ENCODE measurements at regions not wholly inside any gene's neighbourhood (a gene's known extent, or its start where the extent isn't known, plus 50 kb on each side); places are given as distances from the start of the nearest gene placed in this dataset.

DNA sequence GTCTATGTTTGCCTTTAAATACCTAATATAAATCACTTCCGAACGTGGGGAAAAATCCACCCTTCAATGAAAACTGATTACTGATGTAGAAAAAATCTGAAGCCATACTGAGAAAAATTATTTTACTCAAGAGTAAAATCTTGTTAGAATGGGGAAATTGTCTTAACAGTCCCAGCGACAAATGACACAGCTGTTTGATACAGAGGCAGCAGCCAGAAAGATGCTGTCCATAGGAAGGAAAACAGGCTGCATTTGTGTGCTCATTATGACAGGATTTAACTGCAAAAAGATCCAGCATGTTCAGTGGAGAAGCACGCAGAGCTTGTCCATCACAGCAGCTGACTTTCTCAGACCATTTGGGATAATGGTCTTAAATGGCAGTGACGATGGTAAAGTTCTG, 443.0 kb downstream of the TFAP2B start:
- DNase-seq (ENCODE audit: low read depth in 2 of 2) = no peak
- H3K4me3 ChIP-seq (replicated peaks in 1 of 2; ENCODE audit: low read depth in 2 of 2, low read length in 2 of 2) = no peak overlapping the region
- no peak for TF ChIP-seq CTCF (IDR thresholded peaks at IDR 0.05; ENCODE audit: low read depth, low read length)

DNA sequence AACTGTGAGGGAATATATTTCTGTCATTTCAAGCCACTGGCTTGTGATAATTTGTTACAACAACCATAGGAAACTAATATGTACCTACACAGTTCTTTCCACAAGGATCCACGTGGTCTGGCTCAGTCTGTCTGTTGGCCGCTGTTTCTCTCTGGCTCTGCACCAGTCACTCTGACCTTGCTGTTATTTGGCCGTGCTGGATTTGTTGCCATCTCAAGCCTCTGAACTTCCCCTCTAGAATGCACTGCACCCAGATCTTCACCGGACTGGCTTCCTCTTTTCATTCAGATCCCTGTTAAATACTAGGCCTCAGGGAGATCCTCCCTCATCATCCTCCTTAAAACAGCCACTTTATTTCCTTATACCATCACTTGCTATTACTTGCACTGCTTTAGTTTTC, 446.8 kb downstream of the TFAP2B start:
- H3K4me3 ChIP-seq (replicated peaks in 1 of 2; ENCODE audit: low read depth in 2 of 2, low read length in 2 of 2) = no peak overlapping the region
- DNase-seq (ENCODE audit: low read depth in 2 of 2) = no peak
- no peak for TF ChIP-seq CTCF (IDR thresholded peaks at IDR 0.05; ENCODE audit: low read depth, low read length)

DNA sequence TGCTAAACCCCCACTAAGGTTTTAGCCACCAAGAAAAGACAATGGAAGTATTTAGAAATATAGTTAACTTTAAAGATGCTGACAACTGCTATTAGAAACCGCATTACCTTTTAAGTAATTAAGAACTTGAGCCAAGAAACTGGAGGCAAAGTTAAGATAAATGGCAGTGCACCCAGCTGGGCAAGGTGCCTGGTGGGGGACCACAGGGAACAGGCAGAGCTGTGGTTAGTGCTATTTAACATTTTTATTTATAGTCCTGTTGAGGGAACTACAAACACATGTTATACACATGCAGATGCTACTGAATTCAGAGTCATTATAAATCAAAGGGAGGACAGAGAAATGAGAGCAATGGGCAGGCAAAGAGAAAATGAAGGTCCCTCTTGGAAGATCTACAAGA, 447.9 kb downstream of the TFAP2B start:
- TF ChIP-seq CTCF (IDR thresholded peaks at IDR 0.05; ENCODE audit: low read depth, low read length) = no peak
- H3K4me3 ChIP-seq (replicated peaks in 1 of 2; ENCODE audit: low read depth in 2 of 2, low read length in 2 of 2) = no peak overlapping the region
- DNase-seq (ENCODE audit: low read depth in 2 of 2) = no peak

DNA sequence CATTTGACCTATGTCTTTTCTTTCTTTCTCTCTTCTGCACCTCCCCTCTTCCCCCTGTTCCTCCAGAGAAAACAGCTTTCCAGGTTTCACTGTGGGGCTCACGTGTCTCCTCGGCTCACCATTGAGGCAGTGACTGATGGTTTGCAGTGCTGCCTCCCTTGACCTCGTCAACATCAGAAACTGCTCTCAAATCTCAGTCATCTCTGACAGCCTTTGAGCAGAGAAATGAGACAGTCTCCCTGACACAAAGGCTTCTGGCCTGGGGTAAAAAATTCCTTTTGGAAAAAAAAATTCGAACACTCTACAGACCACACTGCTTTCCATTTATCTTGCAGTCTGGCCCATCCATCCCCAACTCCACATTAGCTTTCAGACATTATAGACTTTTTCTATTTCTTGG, 450.0 kb downstream of the TFAP2B start:
- no peak for TF ChIP-seq CTCF (IDR thresholded peaks at IDR 0.05; ENCODE audit: low read depth, low read length)
- no peak for DNase-seq (ENCODE audit: low read depth in 2 of 2)
- H3K4me3 ChIP-seq (replicated peaks in 1 of 2; ENCODE audit: low read depth in 2 of 2, low read length in 2 of 2) = no peak overlapping the region

DNA sequence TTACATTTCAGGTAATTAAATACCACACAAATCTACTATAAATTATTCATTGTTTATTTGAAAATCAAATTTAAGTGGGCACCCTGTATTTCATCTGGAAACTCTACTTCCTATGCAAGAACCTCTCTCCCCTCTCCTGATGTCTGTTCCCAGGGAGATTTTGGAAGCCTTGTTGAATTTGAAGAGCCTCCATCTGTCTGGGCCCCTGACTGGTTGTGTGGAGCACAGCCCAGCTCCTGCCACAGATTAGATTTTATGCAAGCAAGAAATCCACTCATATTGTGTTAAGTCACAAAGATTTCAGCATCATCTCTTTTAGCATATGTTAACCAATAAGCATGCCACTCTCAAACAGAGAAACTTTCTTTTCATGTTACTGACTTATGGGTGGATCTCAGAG, 451.2 kb downstream of the TFAP2B start:
- TF ChIP-seq CTCF (IDR thresholded peaks at IDR 0.05; ENCODE audit: low read depth, low read length) = no peak
- no peak overlapping the region for H3K4me3 ChIP-seq (replicated peaks in 1 of 2; ENCODE audit: low read depth in 2 of 2, low read length in 2 of 2)
- DNase-seq (ENCODE audit: low read depth in 2 of 2) = no peak

DNA sequence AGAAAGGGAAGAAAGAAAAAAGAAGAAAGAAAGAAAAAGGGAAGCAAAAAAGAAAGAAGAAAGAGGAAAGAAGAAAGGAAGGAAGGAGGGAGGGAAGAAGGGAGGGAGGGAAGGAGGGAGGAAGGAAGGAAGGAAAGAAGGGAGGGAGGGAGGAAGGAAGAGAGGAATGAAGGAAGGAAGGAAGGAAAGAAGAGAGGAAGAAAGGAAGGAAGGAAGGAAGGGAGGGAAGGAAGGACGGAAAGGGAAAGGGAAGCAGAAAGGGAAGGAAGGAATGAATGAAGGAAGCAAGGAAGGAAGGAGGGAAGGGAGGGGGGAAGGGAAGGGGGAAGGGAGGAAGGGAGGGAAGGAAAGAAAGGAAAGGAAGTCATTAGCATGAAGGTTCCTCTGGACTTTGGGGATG, 452.9 kb downstream of the TFAP2B start:
- no peak overlapping the region for H3K4me3 ChIP-seq (replicated peaks in 1 of 2; ENCODE audit: low read depth in 2 of 2, low read length in 2 of 2)
- no peak for TF ChIP-seq CTCF (IDR thresholded peaks at IDR 0.05; ENCODE audit: low read depth, low read length)
- DNase-seq (ENCODE audit: low read depth in 2 of 2) = no peak

- H3K4me3 ChIP-seq (replicated peaks in 1 of 2; ENCODE audit: low read depth in 2 of 2, low read length in 2 of 2) = no peak overlapping the region
- no peak for TF ChIP-seq CTCF (IDR thresholded peaks at IDR 0.05; ENCODE audit: low read depth, low read length)
- DNase-seq (ENCODE audit: low read depth in 2 of 2) = no peak
These were observed 454.7 kb downstream of the TFAP2B start for GRCh38 chr6:51273228-51273961.
